ENCODE measurements at regions not wholly inside any gene's neighbourhood (a gene's known extent, or its start where the extent isn't known, plus 50 kb on each side); places are given as distances from the start of the nearest gene placed in this dataset.

- Histone ChIP-seq H3K36me3 (ENCODE audit: insufficient read depth, low read length) (no peaks in the 10 kb centered on the region), H3K27me3 (ENCODE audit: insufficient read depth, low read depth, low read length) (no peaks in the 10 kb centered on the region), H3K79me2 (replicated peaks; ENCODE audit: insufficient read depth, low read length) (no peaks in the 10 kb centered on the region), H3K4me2 (ENCODE audit: low read length) (no peak overlapping the region), H2AFZ (ENCODE audit: low read depth, low read length) (no peak overlapping the region), H4K20me1 (ENCODE audit: insufficient read depth) (no peaks in the 10 kb centered on the region), H3F3A (ENCODE audit: insufficient read depth, low read length, poor library complexity, severe bottlenecking) (no peaks in the 10 kb centered on the region), H3K9ac (ENCODE audit: low read length) (no peak overlapping the region), H3K27ac (ENCODE audit: low read length) (no peak overlapping the region), H3K4me3 (ENCODE audit: low read length) (no peak overlapping the region), H3K9me2 (ENCODE audit: insufficient read depth, low read length) (no peaks in the 10 kb centered on the region), H3K9me3 (ENCODE audit: low read length) (no peaks in the 10 kb centered on the region)
- TF ChIP-seq MXI1 (conservative IDR thresholded peaks at IDR 0.05; ENCODE audit: poor library complexity, severe bottlenecking) (no peak), SMC3 (conservative IDR thresholded peaks at IDR 0.05; ENCODE audit: poor library complexity) (no peak), EZH2 (IDR thresholded peaks at IDR 0.05; ENCODE audit: borderline replicate concordance, insufficient read depth, low read length, poor library complexity, severe bottlenecking) (no peak), TAF1 (IDR thresholded peaks at IDR 0.05; ENCODE audit: low read depth) (no peak), EP300 (conservative IDR thresholded peaks at IDR 0.05; ENCODE audit: poor library complexity, severe bottlenecking) (no peak), RAD21 (conservative IDR thresholded peaks at IDR 0.05) (no peak), CTCF (IDR thresholded peaks at IDR 0.05; ENCODE audit: poor library complexity, severe bottlenecking) (no peak), POLR2AphosphoS5 (IDR thresholded peaks at IDR 0.05) (no peak)
- TF ChIP-seq, protein P1, sequence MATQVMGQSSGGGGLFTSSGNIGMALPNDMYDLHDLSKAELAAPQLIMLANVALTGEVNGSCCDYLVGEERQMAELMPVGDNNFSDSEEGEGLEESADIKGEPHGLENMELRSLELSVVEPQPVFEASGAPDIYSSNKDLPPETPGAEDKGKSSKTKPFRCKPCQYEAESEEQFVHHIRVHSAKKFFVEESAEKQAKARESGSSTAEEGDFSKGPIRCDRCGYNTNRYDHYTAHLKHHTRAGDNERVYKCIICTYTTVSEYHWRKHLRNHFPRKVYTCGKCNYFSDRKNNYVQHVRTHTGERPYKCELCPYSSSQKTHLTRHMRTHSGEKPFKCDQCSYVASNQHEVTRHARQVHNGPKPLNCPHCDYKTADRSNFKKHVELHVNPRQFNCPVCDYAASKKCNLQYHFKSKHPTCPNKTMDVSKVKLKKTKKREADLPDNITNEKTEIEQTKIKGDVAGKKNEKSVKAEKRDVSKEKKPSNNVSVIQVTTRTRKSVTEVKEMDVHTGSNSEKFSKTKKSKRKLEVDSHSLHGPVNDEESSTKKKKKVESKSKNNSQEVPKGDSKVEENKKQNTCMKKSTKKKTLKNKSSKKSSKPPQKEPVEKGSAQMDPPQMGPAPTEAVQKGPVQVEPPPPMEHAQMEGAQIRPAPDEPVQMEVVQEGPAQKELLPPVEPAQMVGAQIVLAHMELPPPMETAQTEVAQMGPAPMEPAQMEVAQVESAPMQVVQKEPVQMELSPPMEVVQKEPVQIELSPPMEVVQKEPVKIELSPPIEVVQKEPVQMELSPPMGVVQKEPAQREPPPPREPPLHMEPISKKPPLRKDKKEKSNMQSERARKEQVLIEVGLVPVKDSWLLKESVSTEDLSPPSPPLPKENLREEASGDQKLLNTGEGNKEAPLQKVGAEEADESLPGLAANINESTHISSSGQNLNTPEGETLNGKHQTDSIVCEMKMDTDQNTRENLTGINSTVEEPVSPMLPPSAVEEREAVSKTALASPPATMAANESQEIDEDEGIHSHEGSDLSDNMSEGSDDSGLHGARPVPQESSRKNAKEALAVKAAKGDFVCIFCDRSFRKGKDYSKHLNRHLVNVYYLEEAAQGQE (IDR thresholded peaks at IDR 0.05; ENCODE audit: borderline replicate concordance), result no peak
Observed at GRCh38 chr7:117955046-117955445, 81.8 kb upstream of the CTTNBP2 start.

- no peak overlapping the region for H3K4me3 ChIP-seq (ENCODE audit: low read length)
- TF ChIP-seq MXI1 (conservative IDR thresholded peaks at IDR 0.05; ENCODE audit: poor library complexity, severe bottlenecking) (no peak), POLR2AphosphoS5 (IDR thresholded peaks at IDR 0.05) (no peak), RAD21 (conservative IDR thresholded peaks at IDR 0.05) (no peak), EZH2 (IDR thresholded peaks at IDR 0.05; ENCODE audit: borderline replicate concordance, insufficient read depth, low read length, poor library complexity, severe bottlenecking) (no peak), TAF1 (IDR thresholded peaks at IDR 0.05; ENCODE audit: low read depth) (no peak), CTCF (IDR thresholded peaks at IDR 0.05; ENCODE audit: poor library complexity, severe bottlenecking) (no peak), SMC3 (conservative IDR thresholded peaks at IDR 0.05; ENCODE audit: poor library complexity) (no peak), EP300 (conservative IDR thresholded peaks at IDR 0.05; ENCODE audit: poor library complexity, severe bottlenecking) (no peak)
- TF ChIP-seq, protein P1 (IDR thresholded peaks at IDR 0.05; ENCODE audit: borderline replicate concordance), result no peak
- H3K9me2 ChIP-seq (ENCODE audit: insufficient read depth, low read length), result no peaks in the 10 kb centered on the region
- H3K4me2 ChIP-seq (ENCODE audit: low read length), result no peak overlapping the region
- no peaks in the 10 kb centered on the region for H3F3A ChIP-seq (ENCODE audit: insufficient read depth, low read length, poor library complexity, severe bottlenecking)
- no peaks in the 10 kb centered on the region for H3K9me3 ChIP-seq (ENCODE audit: low read length)
- no peak overlapping the region for H3K9ac ChIP-seq (ENCODE audit: low read length)
- no peak overlapping the region for H2AFZ ChIP-seq (ENCODE audit: low read depth, low read length)
- H3K27ac ChIP-seq (ENCODE audit: low read length), result no peak overlapping the region
- H3K79me2 ChIP-seq (replicated peaks; ENCODE audit: insufficient read depth, low read length), result no peaks in the 10 kb centered on the region
- no peaks in the 10 kb centered on the region for H3K36me3 ChIP-seq (ENCODE audit: insufficient read depth, low read length)
- H4K20me1 ChIP-seq (ENCODE audit: insufficient read depth), result no peaks in the 10 kb centered on the region
- H3K27me3 ChIP-seq (ENCODE audit: insufficient read depth, low read depth, low read length), result no peaks in the 10 kb centered on the region
Observed at GRCh38 chr7:117960351-117960750, 87.1 kb upstream of the CTTNBP2 start.

Data from neural cell (in vitro differentiated cells).